Bronchial epithelial cell (primary cell): ENCODE measurements at regions not wholly inside any gene's neighbourhood (a gene's known extent, or its start where the extent isn't known, plus 50 kb on each side); places are given as distances from the start of the nearest gene placed in this dataset.
A peak's percentile ranks its signal among the peaks of the same experiment; 100 is the strongest.

Experiments used
- DNase-seq: peaks from one replicate; pipeline ENCODE4 v3.0.0-alpha.2; 2010; ENCODE audit warnings: low read depth
- FAIRE-seq: peaks from 2 replicates; lab custom pipeline; 2011; peaks lifted over from hg19 to GRCh38; lab: Jason Lieb, UNC
- H3K27me3 ChIP-seq: 2 replicates; pipeline ENCODE4 v1.5.1; 2011; ENCODE audit warnings: low read length; ENCODE audit not compliant: control insufficient read depth, insufficient read depth
- H3K36me3 ChIP-seq: 2 replicates; pipeline ENCODE4 v1.5.1; 2011; ENCODE audit warnings: low read length; ENCODE audit not compliant: control insufficient read depth, insufficient read depth
- H3K4me3 ChIP-seq: 2 replicates; pipeline ENCODE4 v1.5.1; 2011; ENCODE audit warnings: mild to moderate bottlenecking, low read depth, low read length, control low read depth
- CTCF ChIP-seq: IDR thresholded peaks from 2 replicates; pipeline ENCODE4 v1.5.1; 2011; ENCODE audit warnings: mild to moderate bottlenecking, moderate library complexity, low read length, control low read depth, inconsistent platforms; ENCODE audit not compliant: insufficient read depth, severe bottlenecking

- FAIRE-seq: no peak
- TF ChIP-seq CTCF: no peak
- DNase-seq: no peak
- H3K4me3 ChIP-seq: no peak overlapping the region
- no peaks in the 10 kb centered on the region for H3K36me3 ChIP-seq
- H3K27me3 ChIP-seq: peaks cover 8% of the 10 kb centered on the region
These were observed 117.0 kb upstream of the TEX13C start for GRCh38 chrX:125202591-125203248.

GRCh38 chrX:125203365-125203736 is 116.3 kb upstream of the TEX13C start:
- no peak overlapping the region for H3K4me3 ChIP-seq
- no peak for DNase-seq
- no peak for FAIRE-seq

GRCh38 chrX:125203737-125204578 is 115.7 kb upstream of the TEX13C start:
- DNase-seq (peak; percentile 8), FAIRE-seq (no peak)
- H3K27me3 ChIP-seq: peaks cover 8% of the 10 kb centered on the region
- no peak for TF ChIP-seq CTCF
- peak overlapping the region; percentile 9 for H3K4me3 ChIP-seq
- no peaks in the 10 kb centered on the region for H3K36me3 ChIP-seq

More at GRCh38 chrX:125203365-125203736, 116.3 kb upstream of the TEX13C start:
- no peaks in the 10 kb centered on the region for H3K36me3 ChIP-seq
- no peak for TF ChIP-seq CTCF
- peaks cover 8% of the 10 kb centered on the region for H3K27me3 ChIP-seq

GRCh38 chrX:125204681-125205132 is 115.0 kb upstream of the TEX13C start:
- FAIRE-seq (no peak), DNase-seq (peak; percentile 0)
- TF ChIP-seq CTCF: no peak
- peaks cover 8% of the 10 kb centered on the region for H3K27me3 ChIP-seq
- H3K36me3 ChIP-seq: no peaks in the 10 kb centered on the region
- peak overlapping the region; percentile 23 for H3K4me3 ChIP-seq

GRCh38 chrX:125205133-125205917 is 114.3 kb upstream of the TEX13C start:
- FAIRE-seq (no peak), DNase-seq (peak; percentile 30)
- TF ChIP-seq CTCF: peak; percentile 21
- Histone ChIP-seq H3K36me3 (no peaks in the 10 kb centered on the region), H3K27me3 (peaks cover 8% of the 10 kb centered on the region), H3K4me3 (peak overlapping the region; percentile 23)
